ENCODE measurements at regions not wholly inside any gene's neighbourhood (a gene's known extent, or its start where the extent isn't known, plus 50 kb on each side); places are given as distances from the start of the nearest gene placed in this dataset.

DNA sequence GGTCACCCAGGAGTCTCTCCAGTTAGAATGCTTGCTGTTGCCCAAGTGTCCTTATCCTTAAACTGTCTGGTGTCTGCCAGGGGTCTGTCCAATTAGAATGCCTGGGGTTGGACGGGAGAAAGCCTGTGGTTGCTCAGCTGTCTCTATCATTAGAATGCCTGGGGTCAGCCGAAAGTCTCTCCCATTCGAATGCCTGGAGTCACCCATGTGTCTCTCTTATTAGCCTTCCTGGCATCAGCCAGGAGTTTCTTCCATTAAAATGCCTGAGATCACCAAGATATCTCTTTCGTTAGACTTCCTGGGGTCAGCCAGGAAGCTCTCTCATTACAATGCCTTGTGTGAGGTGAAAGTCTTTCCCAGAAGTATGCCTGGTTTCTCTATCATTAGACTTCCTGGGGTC is 1521.0 kb downstream of the UQCRFS1 start:
- no peak for DNase-seq

DNA sequence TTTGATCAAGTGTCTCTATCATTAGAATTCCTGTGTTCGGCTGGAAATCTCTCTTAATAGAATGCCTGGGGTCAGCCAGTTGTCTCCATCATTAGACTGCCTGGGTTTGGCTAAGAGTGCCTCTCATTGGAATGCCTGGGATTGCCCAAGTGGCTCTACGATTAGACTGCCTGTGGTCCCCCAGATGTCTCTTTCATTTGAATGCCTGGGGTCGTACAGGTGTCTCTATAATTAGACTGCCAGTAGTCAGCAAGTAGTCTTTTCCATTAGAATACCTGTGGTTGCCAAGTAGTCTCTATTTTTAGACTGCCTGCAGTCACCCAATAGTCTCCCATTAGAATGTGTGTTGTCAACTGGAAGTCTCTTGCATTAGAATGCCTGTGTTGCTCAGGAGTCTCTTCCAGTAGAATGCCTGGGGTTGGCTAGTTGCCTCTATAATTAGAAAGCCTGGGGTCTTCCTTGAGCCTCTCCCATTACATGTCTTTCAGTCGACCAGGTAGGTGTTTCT is 1523.2 kb downstream of the UQCRFS1 start:
- no peak for DNase-seq

DNA sequence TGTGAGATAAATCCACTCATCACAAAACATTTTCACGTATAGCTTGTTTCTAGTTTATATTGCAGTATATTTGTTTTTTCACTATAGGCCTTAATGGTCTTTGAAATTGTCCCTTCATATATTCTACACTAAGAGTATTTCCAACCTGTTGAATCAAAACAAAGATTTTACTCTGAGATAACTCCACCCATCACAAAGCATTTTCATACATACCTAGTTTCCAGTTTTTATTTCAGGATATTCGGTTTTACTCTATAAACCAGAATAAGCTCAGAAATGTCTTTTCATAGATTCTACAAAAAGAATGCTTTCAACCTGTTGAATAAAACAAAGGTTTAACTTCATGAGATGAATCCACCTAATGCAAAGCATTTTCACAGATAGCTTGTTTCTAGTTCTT is 1528.7 kb downstream of the UQCRFS1 start:
- no peak for DNase-seq

DNA sequence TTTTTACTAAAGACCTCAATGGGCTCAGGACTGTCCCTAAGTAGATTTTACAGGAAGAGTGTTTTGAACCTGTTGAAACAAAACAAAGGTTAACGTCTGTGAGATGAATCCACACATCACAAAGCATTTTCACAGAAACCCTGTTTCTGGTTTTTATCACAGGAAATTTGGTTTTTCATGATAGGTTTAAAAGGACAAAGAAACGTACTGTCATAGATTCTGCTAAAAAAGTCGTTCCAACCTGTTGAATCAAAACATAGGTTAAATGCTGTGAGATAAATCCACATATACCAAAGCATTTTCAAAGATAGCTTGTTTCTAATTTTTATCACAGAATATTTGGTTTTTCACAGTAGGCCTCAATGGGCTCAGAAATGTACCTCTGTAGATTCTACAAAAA is 1531.0 kb downstream of the UQCRFS1 start:
- no peak for DNase-seq

DNA sequence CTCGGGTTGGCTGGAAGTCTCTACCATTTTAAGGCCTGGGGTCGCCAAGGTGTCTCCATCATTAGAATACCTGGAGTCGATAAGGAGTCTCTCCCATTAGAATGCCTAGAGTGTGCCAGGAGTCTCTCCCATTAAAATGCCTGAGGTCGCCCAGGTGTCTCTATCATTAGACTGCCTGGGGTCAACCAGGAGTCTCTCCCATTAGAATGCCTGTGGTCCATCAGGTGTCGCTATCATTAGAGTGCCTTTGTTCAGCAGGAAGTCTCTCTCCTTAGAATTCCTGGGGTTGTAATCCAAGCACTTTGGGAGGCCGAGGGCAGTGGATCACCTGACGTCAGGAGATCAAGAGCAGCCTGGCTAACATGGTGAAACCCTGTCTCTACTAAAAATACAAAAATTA is 1533.0 kb downstream of the UQCRFS1 start:
- DNase-seq: no peak

- DNase-seq: no peak
These were observed 1533.6 kb downstream of the UQCRFS1 start for GRCh38 chr19:27679399-27679798.

GRCh38 chr19:27676877-27677276 is 1536.1 kb downstream of the UQCRFS1 start:
- no peak for DNase-seq

GRCh38 chr19:27676334-27676733 is 1536.6 kb downstream of the UQCRFS1 start:
- no peak for DNase-seq

DNA sequence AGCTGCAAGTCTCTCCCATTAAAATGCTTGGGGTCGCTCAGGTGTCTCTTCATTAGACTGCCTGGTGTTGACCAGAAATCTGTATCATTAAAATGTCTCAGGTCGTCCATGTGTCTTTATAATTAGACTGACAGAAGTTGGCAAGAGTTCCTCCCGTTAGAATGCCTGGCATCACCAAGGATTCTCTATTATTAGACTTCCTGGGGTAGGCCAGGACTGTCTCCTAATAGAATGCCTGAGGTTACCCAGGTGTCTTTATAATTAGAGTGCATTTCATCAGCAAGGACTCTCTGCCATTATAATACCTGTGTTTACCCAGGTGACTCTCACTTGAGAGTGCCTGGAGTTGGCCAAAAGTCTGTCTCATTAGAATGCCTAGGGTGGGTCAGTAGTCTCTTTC is 1537.2 kb downstream of the UQCRFS1 start:
- DNase-seq: no peak

DNA sequence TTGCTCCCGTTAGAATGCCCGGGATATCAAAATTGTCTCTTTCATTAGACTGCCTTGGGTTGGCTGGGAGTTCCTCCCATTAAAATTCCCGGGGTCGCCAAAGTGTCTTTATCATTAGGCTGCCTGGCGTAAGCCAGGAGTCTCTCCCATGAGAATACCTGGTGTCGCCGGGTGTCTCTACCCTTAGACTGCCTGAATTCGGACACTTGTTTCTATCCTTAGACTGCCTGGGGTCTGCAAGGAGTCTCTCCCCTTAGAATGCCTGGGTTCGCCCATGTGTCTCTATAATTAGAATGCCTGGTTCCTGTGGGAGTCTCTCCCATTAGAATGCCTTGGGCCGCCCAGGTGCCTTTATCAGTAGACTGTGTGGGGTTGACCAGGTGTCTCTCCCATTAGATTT is 1538.2 kb downstream of the UQCRFS1 start:
- DNase-seq: no peak

DNA sequence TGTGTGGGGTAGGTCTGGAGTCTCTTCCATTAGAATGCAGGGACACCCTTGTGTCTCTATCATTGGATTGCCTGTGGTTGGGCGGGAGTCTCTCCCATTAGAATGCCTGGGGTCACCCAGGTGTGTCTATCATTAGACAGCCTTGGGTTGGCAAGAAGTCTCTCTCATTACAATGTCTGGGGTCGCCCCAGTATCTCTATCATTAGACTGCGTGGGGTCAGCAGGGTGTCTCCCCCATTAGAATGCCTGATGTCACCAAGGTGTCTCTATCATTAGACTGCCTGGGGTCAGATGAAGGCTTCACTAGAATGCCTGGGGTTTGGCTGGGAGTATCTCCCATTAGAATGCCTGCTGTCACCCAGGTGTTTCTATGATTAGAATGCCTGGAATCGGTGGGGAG is 1539.0 kb downstream of the UQCRFS1 start:
- DNase-seq: no peak

DNA sequence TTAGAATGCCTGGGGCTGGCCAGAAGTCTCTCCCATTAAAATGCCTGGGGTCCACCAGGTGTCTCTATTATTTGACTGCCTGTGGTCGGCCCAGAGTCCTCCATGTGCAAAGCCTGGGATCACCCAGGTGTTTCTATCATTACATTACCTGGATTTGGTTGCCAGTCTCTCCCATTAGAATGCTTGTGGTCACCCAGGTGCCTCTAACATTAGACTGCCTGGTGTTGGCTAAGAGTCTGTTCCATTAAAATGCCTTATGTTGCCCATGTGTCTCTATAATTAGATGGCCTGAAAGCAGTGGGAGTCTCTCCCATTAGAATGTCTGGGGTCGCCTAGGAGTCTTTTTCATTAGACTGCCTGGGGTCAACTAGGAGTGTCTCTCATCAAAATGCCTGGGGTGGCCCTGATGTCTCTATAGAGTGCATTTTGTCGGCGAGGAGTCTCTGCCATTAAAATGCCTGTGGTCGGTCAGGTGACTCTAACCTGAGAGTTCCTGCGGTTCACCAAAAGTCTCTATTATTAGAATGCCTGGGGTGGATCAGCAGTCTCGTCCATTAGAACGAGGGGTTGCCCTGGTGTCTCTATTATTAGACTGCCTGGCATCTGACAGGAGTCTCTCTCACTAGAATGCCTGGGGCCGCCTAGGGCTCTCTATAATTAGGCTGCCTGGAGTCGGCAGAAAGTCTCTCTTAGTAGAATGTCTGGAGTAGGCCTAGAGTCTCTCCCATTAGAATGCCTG is 1540.5 kb downstream of the UQCRFS1 start:
- DNase-seq: no peak

DNA sequence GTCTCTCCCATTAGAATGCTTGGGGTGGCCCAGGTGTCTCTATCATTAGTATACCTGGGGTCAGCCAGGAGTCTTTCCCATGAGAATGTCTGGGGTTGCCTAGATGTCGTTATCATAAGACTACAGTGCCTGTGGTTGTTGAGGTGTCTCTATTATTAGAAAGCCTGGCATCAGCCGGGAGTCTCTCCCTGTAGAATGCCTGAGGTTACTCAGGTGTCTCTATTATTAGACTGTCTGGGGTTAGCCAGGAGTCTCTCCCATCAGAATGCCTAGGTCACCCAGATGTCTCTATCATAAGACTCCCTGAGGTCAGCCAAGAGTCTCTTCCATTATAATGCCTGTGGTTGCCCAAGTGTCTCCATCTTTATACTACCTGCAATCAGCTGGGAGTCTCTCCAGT is 1541.1 kb downstream of the UQCRFS1 start:
- no peak for DNase-seq

GRCh38 chr19:27660428-27660827 is 1552.5 kb downstream of the UQCRFS1 start:
- DNase-seq: no peak

- no peak for DNase-seq
These were observed 1555.5 kb downstream of the UQCRFS1 start for GRCh38 chr19:27657271-27658051.

DNA sequence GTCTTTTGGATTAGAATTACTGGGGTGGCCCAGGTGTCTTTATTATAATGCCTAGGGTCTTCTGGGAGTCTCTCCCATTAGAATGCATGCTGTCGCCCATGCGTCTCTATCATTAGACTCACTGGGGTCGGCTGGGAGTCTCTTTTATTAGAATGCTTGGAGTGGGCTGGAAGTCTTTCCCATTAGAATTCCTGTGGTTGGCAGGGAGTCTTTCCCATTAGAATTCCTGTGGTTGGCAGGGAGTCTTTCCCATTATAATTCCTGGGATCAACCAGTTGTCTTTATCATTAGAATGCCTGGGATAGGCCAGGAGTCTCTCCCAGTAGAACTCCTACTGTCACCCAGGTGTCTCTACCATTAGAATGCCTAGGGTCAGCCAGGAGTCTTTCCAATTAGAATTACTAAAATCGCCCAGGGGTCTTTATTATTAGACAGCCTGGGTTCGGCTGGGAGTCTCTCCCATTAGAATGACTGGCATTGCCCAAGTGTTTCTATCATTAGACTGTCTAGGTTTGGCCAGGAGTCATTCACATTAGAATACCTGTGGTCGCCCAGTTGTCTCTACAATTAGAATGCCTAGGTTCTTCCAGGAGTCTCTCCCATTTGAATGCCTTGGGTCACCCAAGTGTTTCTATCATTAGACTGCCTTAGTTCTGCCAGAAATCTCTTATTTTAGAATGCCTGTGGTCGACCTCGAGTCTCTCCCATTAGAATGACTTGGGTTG is 1558.5 kb downstream of the UQCRFS1 start:
- no peak for DNase-seq

- no peak for DNase-seq
These were observed 1560.2 kb downstream of the UQCRFS1 start for GRCh38 chr19:27652796-27653195.

GRCh38 chr19:27652281-27652680 is 1560.7 kb downstream of the UQCRFS1 start:
- no peak for DNase-seq

DNA sequence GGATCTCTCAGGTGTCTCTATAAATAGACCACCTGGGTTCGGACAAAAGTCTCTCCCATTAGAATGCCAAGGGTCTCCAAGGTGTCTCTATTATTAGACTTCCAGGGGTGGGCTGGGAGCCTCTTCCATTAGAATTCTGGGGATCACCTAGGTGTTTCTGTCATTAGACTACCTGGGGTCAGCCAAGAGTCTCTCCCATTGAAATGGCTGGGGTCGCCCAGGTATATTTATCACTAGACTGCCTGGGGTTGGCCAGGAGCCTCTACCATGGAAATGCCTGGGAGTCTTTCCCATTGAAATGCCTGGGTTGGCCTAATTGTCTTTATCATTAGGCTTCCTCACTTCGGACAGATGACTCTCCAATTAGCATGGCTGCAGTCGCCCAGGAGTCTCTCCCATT is 1565.5 kb downstream of the UQCRFS1 start:
- DNase-seq: no peak

- no peak for DNase-seq
These were observed 1577.5 kb downstream of the UQCRFS1 start for GRCh38 chr19:27635401-27635800.

DNA sequence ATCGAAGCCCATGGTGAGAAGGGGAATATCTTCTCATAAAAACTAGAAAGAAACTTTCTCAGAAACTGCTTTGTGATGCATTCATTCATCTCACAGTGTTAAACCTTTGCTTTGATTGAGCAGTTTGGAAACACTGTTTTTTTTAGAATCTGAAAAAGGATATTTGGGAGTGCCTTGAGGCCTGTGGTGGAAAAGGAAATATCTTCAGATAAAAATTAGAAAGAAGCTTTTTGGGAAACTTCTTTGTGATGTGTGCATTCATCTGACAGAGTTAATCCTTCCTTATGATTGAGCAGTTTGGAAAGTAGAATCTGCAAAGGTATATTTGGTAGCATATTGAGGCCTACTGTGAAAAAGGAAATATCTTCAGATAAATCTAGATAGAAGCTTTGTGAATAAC is 1594.9 kb downstream of the UQCRFS1 start:
- DNase-seq: no peak

DNA sequence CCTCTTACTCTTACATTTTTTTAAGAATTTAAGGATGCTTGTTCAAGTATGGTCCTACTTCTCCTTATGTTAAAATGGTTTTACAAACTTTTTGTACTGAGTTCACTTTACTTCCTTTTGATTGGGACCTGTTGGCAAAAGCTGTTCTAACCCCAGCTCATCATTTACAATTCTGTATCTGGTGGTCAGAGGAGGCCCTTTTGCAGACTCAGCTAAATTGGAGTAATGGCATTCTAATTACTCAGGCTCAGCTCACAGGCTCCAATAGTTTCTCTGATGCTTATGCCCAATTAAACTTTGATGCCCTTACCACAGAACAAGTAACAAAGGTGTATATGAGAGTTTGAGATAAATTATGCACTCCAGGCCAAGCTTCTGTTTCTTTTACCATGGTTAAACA is 1632.0 kb downstream of the UQCRFS1 start:
- DNase-seq: no peak
